KMS-11 (cell line): ENCODE measurements at regions not wholly inside any gene's neighbourhood (a gene's known extent, or its start where the extent isn't known, plus 50 kb on each side); places are given as distances from the start of the nearest gene placed in this dataset.
"Not testable (repeated sequence)": the region's sequence is repeated elsewhere in the genome, so short reads cannot be mapped to it uniquely, and the experiment has no call there.

Experiments used
- H2AFZ ChIP-seq: fragments of 200-600 bp; sonication (generic); 2 replicates; pipeline ENCODE4 v1.6.1; 2016; ENCODE audit warnings: antibody characterized with exemption, mixed run types, low read depth
- H3K27ac ChIP-seq: fragments of 200-600 bp; sonication (generic); 2 replicates; pipeline ENCODE4 v1.6.1; 2016; ENCODE audit warnings: mild to moderate bottlenecking, mixed run types
- H3K27me3 ChIP-seq: fragments of 200-600 bp; sonication (generic); 2 replicates; pipeline ENCODE4 v1.6.1; 2017; ENCODE audit warnings: mild to moderate bottlenecking, low read depth, mixed run types, moderate library complexity; ENCODE audit not compliant: insufficient read depth
- H3K36me3 ChIP-seq: fragments of 200-600 bp; sonication (generic); 2 replicates; pipeline ENCODE4 v1.6.1; 2017; ENCODE audit warnings: mild to moderate bottlenecking, mixed run types; ENCODE audit not compliant: insufficient read depth
- H3K4me1 ChIP-seq: fragments of 200-600 bp; sonication (generic); 2 replicates; pipeline ENCODE4 v1.6.1; 2016; ENCODE audit warnings: mild to moderate bottlenecking, low read depth, mixed run types; ENCODE audit not compliant: poor library complexity, severe bottlenecking
- H3K4me2 ChIP-seq: fragments of 200-600 bp; sonication (generic); 2 replicates; pipeline ENCODE4 v1.7.0; 2016; ENCODE audit warnings: mild to moderate bottlenecking, mixed run types
- H3K4me3 ChIP-seq: fragments of 200-600 bp; sonication (generic); IDR thresholded peaks from 2 replicates; pipeline ENCODE4 v1.6.1; 2017; ENCODE audit warnings: low read depth, low read length, mixed read lengths; ENCODE audit not compliant: insufficient read depth
- H3K79me2 ChIP-seq: fragments of 200-600 bp; sonication (generic); 2 replicates; pipeline ENCODE4 v1.6.1; 2016; ENCODE audit warnings: low read depth, mixed run types; ENCODE audit not compliant: insufficient read depth
- H3K9ac ChIP-seq: fragments of 200-600 bp; sonication (generic); 2 replicates; pipeline ENCODE4 v1.6.1; 2016; ENCODE audit warnings: mild to moderate bottlenecking, mixed run types
- H4K20me1 ChIP-seq: fragments of 200-600 bp; sonication (generic); 2 replicates; pipeline ENCODE4 v1.6.1; 2016; ENCODE audit warnings: mild to moderate bottlenecking, mixed run types; ENCODE audit not compliant: insufficient read depth
- TF ChIP-seq, protein P1 (sequence below): fragments of 200-600 bp; sonication (generic); conservative IDR thresholded peaks from 2 replicates; pipeline ENCODE4 v1.6.1; 2017; ENCODE audit warnings: low read depth, mild to moderate bottlenecking, antibody characterized with exemption, low read length, moderate library complexity, mixed read lengths

DNA sequence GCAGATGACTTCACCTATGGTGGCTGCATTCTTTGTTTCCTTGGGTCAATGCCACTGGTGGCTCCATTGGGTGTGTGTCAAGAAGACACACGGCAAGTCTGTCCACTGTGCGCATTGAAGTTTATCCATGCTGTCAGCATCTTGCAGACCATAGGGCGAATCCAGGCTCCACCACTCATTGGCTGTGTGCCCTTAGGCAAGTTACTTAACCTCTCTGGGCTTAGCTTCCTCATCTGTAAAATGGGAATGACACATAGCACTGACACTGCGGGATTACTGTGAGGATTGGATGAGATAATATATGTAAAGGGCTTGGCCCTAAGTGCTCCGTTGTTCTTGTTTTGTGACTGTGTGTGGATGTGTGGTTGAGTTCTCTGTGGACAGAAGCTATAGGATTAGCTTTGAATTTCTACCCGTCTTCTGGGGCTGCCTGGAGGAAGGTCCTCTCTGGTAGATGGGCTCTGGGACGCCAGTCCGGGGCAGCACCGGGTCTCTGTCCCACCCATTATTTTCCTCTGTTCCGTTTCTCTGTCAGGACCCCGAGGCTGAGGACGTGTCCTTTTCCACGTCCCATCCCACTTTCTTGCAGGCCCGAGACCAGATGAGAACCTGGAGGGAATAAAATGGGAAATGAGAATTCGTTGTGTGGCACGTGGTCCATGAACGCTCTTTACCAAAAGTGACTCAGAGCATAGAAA, 178.4 kb downstream of the IRF8 start:
- no peaks in the 10 kb centered on the region for H3K36me3 ChIP-seq
- no peak overlapping the region for H3K4me2 ChIP-seq
- H4K20me1 ChIP-seq: no peaks in the 10 kb centered on the region
- H3K4me3 ChIP-seq: no peak overlapping the region
- H2AFZ ChIP-seq: no peak overlapping the region
- TF ChIP-seq, protein P1, sequence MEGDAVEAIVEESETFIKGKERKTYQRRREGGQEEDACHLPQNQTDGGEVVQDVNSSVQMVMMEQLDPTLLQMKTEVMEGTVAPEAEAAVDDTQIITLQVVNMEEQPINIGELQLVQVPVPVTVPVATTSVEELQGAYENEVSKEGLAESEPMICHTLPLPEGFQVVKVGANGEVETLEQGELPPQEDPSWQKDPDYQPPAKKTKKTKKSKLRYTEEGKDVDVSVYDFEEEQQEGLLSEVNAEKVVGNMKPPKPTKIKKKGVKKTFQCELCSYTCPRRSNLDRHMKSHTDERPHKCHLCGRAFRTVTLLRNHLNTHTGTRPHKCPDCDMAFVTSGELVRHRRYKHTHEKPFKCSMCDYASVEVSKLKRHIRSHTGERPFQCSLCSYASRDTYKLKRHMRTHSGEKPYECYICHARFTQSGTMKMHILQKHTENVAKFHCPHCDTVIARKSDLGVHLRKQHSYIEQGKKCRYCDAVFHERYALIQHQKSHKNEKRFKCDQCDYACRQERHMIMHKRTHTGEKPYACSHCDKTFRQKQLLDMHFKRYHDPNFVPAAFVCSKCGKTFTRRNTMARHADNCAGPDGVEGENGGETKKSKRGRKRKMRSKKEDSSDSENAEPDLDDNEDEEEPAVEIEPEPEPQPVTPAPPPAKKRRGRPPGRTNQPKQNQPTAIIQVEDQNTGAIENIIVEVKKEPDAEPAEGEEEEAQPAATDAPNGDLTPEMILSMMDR: no peak
- no peak overlapping the region for H3K9ac ChIP-seq
- peaks cover 13% of the 10 kb centered on the region; the same call in 1 of the 2 replicates for H3K27me3 ChIP-seq
- H3K27ac ChIP-seq: no peak overlapping the region
- H3K79me2 ChIP-seq: no peaks in the 10 kb centered on the region
- no peaks in the 10 kb centered on the region for H3K4me1 ChIP-seq

DNA sequence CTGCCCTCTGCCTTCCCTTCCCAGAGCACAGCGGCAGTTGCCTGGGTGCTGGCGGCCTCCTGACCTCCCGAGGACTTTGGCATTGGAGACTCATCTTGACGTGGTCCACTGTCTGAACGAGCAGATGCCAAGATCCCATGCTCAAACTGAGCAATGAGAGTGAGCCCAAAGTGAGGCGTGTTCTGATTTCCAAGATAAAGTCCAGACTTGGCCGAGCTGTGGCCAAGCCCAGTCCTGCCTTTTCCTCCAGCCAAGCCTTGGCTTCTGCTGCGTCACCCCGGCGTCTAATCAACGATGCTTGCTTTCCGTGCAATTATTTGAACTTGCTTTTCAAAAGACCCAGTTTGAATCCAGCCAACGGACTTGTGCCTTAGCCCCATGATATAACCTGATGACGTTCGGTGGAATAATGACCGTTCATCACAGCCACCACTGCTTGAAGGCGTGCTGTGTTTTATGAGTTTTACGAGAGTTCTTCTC, 179.2 kb downstream of the IRF8 start:
- Histone ChIP-seq H3K4me1 (no peaks in the 10 kb centered on the region), H3K36me3 (no peaks in the 10 kb centered on the region), H3K4me2 (no peak overlapping the region), H3K9ac (no peak overlapping the region), H3K27ac (no peak overlapping the region), H3K4me3 (no peak overlapping the region), H2AFZ (no peak overlapping the region), H3K79me2 (no peaks in the 10 kb centered on the region), H4K20me1 (no peaks in the 10 kb centered on the region), H3K27me3 (peaks cover 13% of the 10 kb centered on the region; the same call in 1 of the 2 replicates)
- TF ChIP-seq, protein P1: no peak

DNA sequence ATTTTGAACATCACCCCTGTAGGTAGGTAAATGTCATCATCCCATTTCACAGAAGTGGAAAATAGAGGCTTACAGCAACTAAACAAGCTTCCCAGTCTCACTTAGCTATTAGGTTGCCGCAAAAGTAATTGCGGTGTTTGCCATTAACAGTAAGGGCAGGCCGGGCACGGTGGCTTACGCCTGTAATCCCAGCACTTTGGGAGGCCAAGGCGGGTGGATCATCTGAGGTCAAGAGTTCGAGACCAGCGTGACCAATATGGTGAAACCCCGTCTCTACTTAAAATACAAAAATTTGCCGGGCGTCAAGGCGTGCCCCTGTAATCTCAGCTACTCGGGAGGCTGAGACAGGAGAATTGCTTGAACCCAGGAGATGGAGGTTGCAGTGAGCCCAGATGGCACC, 179.7 kb downstream of the IRF8 start:
- H4K20me1 ChIP-seq, H3K9ac ChIP-seq, H3K27ac ChIP-seq, H2AFZ ChIP-seq, H3K4me1 ChIP-seq, H3K4me2 ChIP-seq, H3K36me3 ChIP-seq, H3K79me2 ChIP-seq, H3K4me3 ChIP-seq: not testable (repeated sequence)
- H3K27me3 ChIP-seq: peaks cover 13% of the 10 kb centered on the region; the same call in 1 of the 2 replicates

DNA sequence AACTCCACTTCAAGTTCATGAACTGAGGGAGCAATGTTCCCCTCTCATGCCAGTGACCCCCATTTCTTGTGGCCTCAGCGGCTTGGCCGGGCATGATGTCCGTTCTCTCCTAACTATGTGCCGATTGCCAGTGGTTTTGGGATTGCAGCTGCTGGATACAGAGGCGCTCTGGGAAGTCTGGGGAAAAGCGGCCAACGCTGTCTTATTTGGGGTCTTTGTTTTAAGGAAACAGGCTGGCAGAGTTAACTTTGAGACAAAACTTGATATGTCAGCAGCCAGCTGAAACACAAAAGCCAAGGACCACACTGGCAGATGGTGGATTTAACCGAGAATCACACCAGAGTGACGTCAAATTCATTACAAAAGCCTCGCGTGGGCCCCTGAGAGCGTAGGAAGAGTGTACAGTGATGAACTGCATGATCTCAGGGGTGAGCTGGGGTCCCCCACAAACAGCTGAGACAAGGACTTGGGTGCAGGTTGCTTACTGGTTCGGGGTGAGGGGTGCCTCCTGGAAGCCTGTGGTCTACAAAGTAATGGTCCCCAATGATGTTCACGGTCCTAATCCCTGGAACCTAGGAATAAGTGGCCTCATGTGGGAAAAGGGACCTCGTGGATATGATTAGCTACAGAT, 180.4 kb downstream of the IRF8 start:
- no peaks in the 10 kb centered on the region for H3K36me3 ChIP-seq

More for the DNA sequence above, 180.4 kb downstream of the IRF8 start:
- Histone ChIP-seq H3K79me2 (no peaks in the 10 kb centered on the region), H2AFZ (no peak overlapping the region), H3K4me3 (no peak overlapping the region), H4K20me1 (no peaks in the 10 kb centered on the region), H3K27ac (no peak overlapping the region), H3K4me1 (no peaks in the 10 kb centered on the region), H3K4me2 (no peak overlapping the region), H3K9ac (no peak overlapping the region), H3K27me3 (peaks cover 9% of the 10 kb centered on the region; the same call in 1 of the 2 replicates)
- TF ChIP-seq, protein P1: no peak
